ENCODE measurements at regions not wholly inside any gene's neighbourhood (a gene's known extent, or its start where the extent isn't known, plus 50 kb on each side); places are given as distances from the start of the nearest gene placed in this dataset.

- no peak overlapping the region for H3K27ac ChIP-seq (ENCODE audit: low read length)
- no peaks in the 10 kb centered on the region for H3K9me3 ChIP-seq (ENCODE audit: insufficient read depth, low read depth, low read length)
- no peaks in the 10 kb centered on the region for H3K36me3 ChIP-seq (ENCODE audit: insufficient read depth, low read depth, low read length)
- H3K4me3 ChIP-seq (ENCODE audit: low read length): no peak overlapping the region
- H3K27me3 ChIP-seq (ENCODE audit: insufficient read depth, low read length): no peaks in the 10 kb centered on the region
- no peak overlapping the region for H3K9ac ChIP-seq (ENCODE audit: low read depth, low read length)
- H3K4me1 ChIP-seq (ENCODE audit: insufficient read depth, low read length): no peaks in the 10 kb centered on the region
Observed at GRCh38 chr21:36579898-36580297, 100.0 kb upstream of the CLDN14 start.

- Histone ChIP-seq H3K4me1 (ENCODE audit: insufficient read depth, low read length) (no peaks in the 10 kb centered on the region), H3K9me3 (ENCODE audit: insufficient read depth, low read depth, low read length) (no peaks in the 10 kb centered on the region), H3K27me3 (ENCODE audit: insufficient read depth, low read length) (no peaks in the 10 kb centered on the region; the same call in 1 of the 2 replicates), H3K4me3 (ENCODE audit: low read length) (no peak overlapping the region), H3K36me3 (ENCODE audit: insufficient read depth, low read depth, low read length) (no peaks in the 10 kb centered on the region), H3K27ac (ENCODE audit: low read length) (no peak overlapping the region), H3K9ac (ENCODE audit: low read depth, low read length) (no peak overlapping the region)
Observed at GRCh38 chr21:36582271-36582670, 102.3 kb upstream of the CLDN14 start.

GRCh38 chr21:36583591-36583990 is 103.7 kb upstream of the CLDN14 start:
- H3K27me3 ChIP-seq (ENCODE audit: insufficient read depth, low read length): no peaks in the 10 kb centered on the region; the same call in 1 of the 2 replicates

GRCh38 chr21:36584980-36585940 is 105.3 kb upstream of the CLDN14 start:
- no peak overlapping the region for H3K4me3 ChIP-seq (ENCODE audit: low read length)
- H3K27ac ChIP-seq (ENCODE audit: low read length): no peak overlapping the region
- H3K36me3 ChIP-seq (ENCODE audit: insufficient read depth, low read depth, low read length): no peaks in the 10 kb centered on the region
- no peaks in the 10 kb centered on the region for H3K4me1 ChIP-seq (ENCODE audit: insufficient read depth, low read length)
- no peaks in the 10 kb centered on the region for H3K9me3 ChIP-seq (ENCODE audit: insufficient read depth, low read depth, low read length)
- no peaks in the 10 kb centered on the region; the same call in 1 of the 2 replicates for H3K27me3 ChIP-seq (ENCODE audit: insufficient read depth, low read length)
- no peak overlapping the region for H3K9ac ChIP-seq (ENCODE audit: low read depth, low read length)

More at GRCh38 chr21:36583591-36583990, 103.7 kb upstream of the CLDN14 start:
- H3K36me3 ChIP-seq (ENCODE audit: insufficient read depth, low read depth, low read length): no peaks in the 10 kb centered on the region
- no peak overlapping the region for H3K4me3 ChIP-seq (ENCODE audit: low read length)
- H3K9ac ChIP-seq (ENCODE audit: low read depth, low read length): no peak overlapping the region
- no peak overlapping the region for H3K27ac ChIP-seq (ENCODE audit: low read length)
- no peaks in the 10 kb centered on the region for H3K4me1 ChIP-seq (ENCODE audit: insufficient read depth, low read length)
- H3K9me3 ChIP-seq (ENCODE audit: insufficient read depth, low read depth, low read length): no peaks in the 10 kb centered on the region

- Histone ChIP-seq H3K9me3 (ENCODE audit: insufficient read depth, low read depth, low read length) (no peaks in the 10 kb centered on the region), H3K4me1 (ENCODE audit: insufficient read depth, low read length) (no peaks in the 10 kb centered on the region), H3K27ac (ENCODE audit: low read length) (no peak overlapping the region), H3K4me3 (ENCODE audit: low read length) (no peak overlapping the region), H3K36me3 (ENCODE audit: insufficient read depth, low read depth, low read length) (no peaks in the 10 kb centered on the region), H3K9ac (ENCODE audit: low read depth, low read length) (no peak overlapping the region), H3K27me3 (ENCODE audit: insufficient read depth, low read length) (no peaks in the 10 kb centered on the region; the same call in 1 of the 2 replicates)
Observed at GRCh38 chr21:36587388-36587787, 107.5 kb upstream of the CLDN14 start.

GRCh38 chr21:36589352-36589971 is 109.5 kb upstream of the SIM2 start:
- Histone ChIP-seq H3K4me3 (ENCODE audit: low read length) (no peak overlapping the region), H3K9ac (ENCODE audit: low read depth, low read length) (no peak overlapping the region), H3K4me1 (ENCODE audit: insufficient read depth, low read length) (no peaks in the 10 kb centered on the region), H3K9me3 (ENCODE audit: insufficient read depth, low read depth, low read length) (no peaks in the 10 kb centered on the region), H3K27me3 (ENCODE audit: insufficient read depth, low read length) (no peaks in the 10 kb centered on the region; the same call in 1 of the 2 replicates), H3K27ac (ENCODE audit: low read length) (no peak overlapping the region), H3K36me3 (ENCODE audit: insufficient read depth, low read depth, low read length) (no peaks in the 10 kb centered on the region)

- no peak overlapping the region for H3K27ac ChIP-seq (ENCODE audit: low read length)
- no peak overlapping the region for H3K9ac ChIP-seq (ENCODE audit: low read depth, low read length)
- no peaks in the 10 kb centered on the region for H3K4me1 ChIP-seq (ENCODE audit: insufficient read depth, low read length)
- H3K36me3 ChIP-seq (ENCODE audit: insufficient read depth, low read depth, low read length): no peaks in the 10 kb centered on the region
- H3K9me3 ChIP-seq (ENCODE audit: insufficient read depth, low read depth, low read length): no peaks in the 10 kb centered on the region
- no peaks in the 10 kb centered on the region for H3K27me3 ChIP-seq (ENCODE audit: insufficient read depth, low read length)
- H3K4me3 ChIP-seq (ENCODE audit: low read length): no peak overlapping the region
Observed at GRCh38 chr21:36591326-36591970, 107.5 kb upstream of the SIM2 start.

GRCh38 chr21:36596174-36596573 is 102.7 kb upstream of the SIM2 start:
- H3K9me3 ChIP-seq (ENCODE audit: insufficient read depth, low read depth, low read length): no peaks in the 10 kb centered on the region
- H3K4me1 ChIP-seq (ENCODE audit: insufficient read depth, low read length): no peaks in the 10 kb centered on the region
- no peaks in the 10 kb centered on the region for H3K36me3 ChIP-seq (ENCODE audit: insufficient read depth, low read depth, low read length)
- H3K27ac ChIP-seq (ENCODE audit: low read length): no peak overlapping the region
- no peaks in the 10 kb centered on the region for H3K27me3 ChIP-seq (ENCODE audit: insufficient read depth, low read length)
- H3K4me3 ChIP-seq (ENCODE audit: low read length): no peak overlapping the region
- no peak overlapping the region for H3K9ac ChIP-seq (ENCODE audit: low read depth, low read length)

GRCh38 chr21:36601362-36601761 is 97.6 kb upstream of the SIM2 start:
- Histone ChIP-seq H3K4me1 (ENCODE audit: insufficient read depth, low read length) (no peaks in the 10 kb centered on the region), H3K9me3 (ENCODE audit: insufficient read depth, low read depth, low read length) (no peaks in the 10 kb centered on the region), H3K4me3 (ENCODE audit: low read length) (no peak overlapping the region), H3K36me3 (ENCODE audit: insufficient read depth, low read depth, low read length) (no peaks in the 10 kb centered on the region), H3K27me3 (ENCODE audit: insufficient read depth, low read length) (no peaks in the 10 kb centered on the region), H3K27ac (ENCODE audit: low read length) (no peak overlapping the region), H3K9ac (ENCODE audit: low read depth, low read length) (no peak overlapping the region)

- no peak overlapping the region for H3K27ac ChIP-seq (ENCODE audit: low read length)
- H3K27me3 ChIP-seq (ENCODE audit: insufficient read depth, low read length): no peaks in the 10 kb centered on the region
- H3K9ac ChIP-seq (ENCODE audit: low read depth, low read length): no peak overlapping the region
- H3K4me1 ChIP-seq (ENCODE audit: insufficient read depth, low read length): no peaks in the 10 kb centered on the region
- no peaks in the 10 kb centered on the region for H3K36me3 ChIP-seq (ENCODE audit: insufficient read depth, low read depth, low read length)
- H3K9me3 ChIP-seq (ENCODE audit: insufficient read depth, low read depth, low read length): no peaks in the 10 kb centered on the region
- no peak overlapping the region for H3K4me3 ChIP-seq (ENCODE audit: low read length)
Observed at GRCh38 chr21:36602735-36603134, 96.2 kb upstream of the SIM2 start.

GRCh38 chr21:36603221-36603620 is 95.7 kb upstream of the SIM2 start:
- no peaks in the 10 kb centered on the region for H3K27me3 ChIP-seq (ENCODE audit: insufficient read depth, low read length)
- H3K9ac ChIP-seq (ENCODE audit: low read depth, low read length): no peak overlapping the region
- H3K27ac ChIP-seq (ENCODE audit: low read length): no peak overlapping the region
- H3K4me1 ChIP-seq (ENCODE audit: insufficient read depth, low read length): peaks cover 2% of the 10 kb centered on the region; the same call in 1 of the 2 replicates
- no peaks in the 10 kb centered on the region for H3K9me3 ChIP-seq (ENCODE audit: insufficient read depth, low read depth, low read length)
- no peaks in the 10 kb centered on the region for H3K36me3 ChIP-seq (ENCODE audit: insufficient read depth, low read depth, low read length)
- H3K4me3 ChIP-seq (ENCODE audit: low read length): no peak overlapping the region
